Thyroid gland (tissue), 4 donors: ENCODE measurements at regions not wholly inside any gene's neighbourhood (a gene's known extent, or its start where the extent isn't known, plus 50 kb on each side); places are given as distances from the start of the nearest gene placed in this dataset.

ENCODE experiments used
- CTCF ChIP-seq, 6 experiments: fragments of 200-600 bp in 3 of 6; fragments of 450-650 bp in 3 of 6; sonication (generic) in 3 of 6; IDR thresholded peaks; one replicate each; pipeline ENCODE4 v1.5.1; 2016 to 2019; ENCODE audit warnings: antibody characterized with exemption in 6 of 6, mild to moderate bottlenecking in 2 of 6, inconsistent platforms in 1 of 6, moderate library complexity in 1 of 6
- POLR2A ChIP-seq, 2 donors: fragments of 450-650 bp; IDR thresholded peaks; one replicate each; pipeline ENCODE4 v1.6.1; 2017; ENCODE audit warnings: antibody characterized with exemption in 2 of 2, mild to moderate bottlenecking in 2 of 2, moderate library complexity in 1 of 2

- TF ChIP-seq POLR2A (IDR thresholded peaks at IDR 0.05) (no peak), CTCF (IDR thresholded peaks at IDR 0.05) (no peak)
Measured at GRCh38 chr9:113746486-113746885, 129.6 kb upstream of the ZNF618 start.
